ENCODE measurements at regions not wholly inside any gene's neighbourhood (a gene's known extent, or its start where the extent isn't known, plus 50 kb on each side); places are given as distances from the start of the nearest gene placed in this dataset.
A peak's percentile ranks its signal among the peaks of the same experiment; 100 is the strongest.

DNA sequence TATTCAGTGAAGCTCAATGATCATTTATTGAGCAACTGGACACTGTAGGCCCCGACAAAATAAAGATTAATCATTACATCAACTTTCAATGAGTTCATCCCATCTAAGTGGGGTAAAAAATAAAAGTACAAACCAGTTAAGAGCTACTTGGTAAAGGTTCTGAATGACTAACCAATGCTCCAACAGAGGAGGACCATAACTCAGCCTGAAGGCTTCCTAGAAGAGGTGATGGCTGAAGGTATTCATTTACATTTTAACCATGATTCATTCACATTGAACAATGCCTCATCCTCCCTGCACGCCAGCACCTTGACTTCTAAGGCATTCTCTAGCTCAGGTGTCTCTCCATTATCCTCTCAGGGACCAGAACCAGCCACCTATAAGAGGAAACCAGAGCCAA is 201.4 kb downstream of the ZNF462 start:
- Mint-ChIP-seq H3K36me3 (no peaks in the 10 kb centered on the region), H3K4me3 (no peak overlapping the region)

DNA sequence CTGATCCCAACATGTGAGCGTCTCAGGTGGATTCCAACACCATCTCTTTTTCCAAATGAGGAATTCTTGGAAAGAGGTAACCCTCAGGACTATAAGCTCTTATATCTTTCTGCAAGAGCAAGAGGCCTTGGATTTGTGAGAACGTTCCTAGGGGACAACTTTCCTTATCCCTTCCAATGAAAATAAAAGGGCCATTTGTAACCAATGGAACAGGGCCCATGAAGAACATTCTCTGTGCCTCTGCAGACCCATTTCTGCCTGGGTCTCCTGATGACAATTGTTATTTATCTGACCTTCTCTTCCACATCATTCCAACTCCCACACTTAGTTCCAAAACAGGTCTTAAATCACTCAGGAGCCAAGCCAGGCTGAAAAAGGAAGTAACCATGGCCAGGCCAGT is 202.6 kb downstream of the ZNF462 start:
- Histone ChIP-seq H3K4me3 (ENCODE audit: low read length) (no peak overlapping the region), H3K4me1 (ENCODE audit: insufficient read depth, low read length) (no peaks in the 10 kb centered on the region), H3K27ac (ENCODE audit: low read depth, low read length) (no peak overlapping the region), H3K9me3 (ENCODE audit: low read length) (no peaks in the 10 kb centered on the region), H3K27me3 (ENCODE audit: insufficient read depth, low read length, poor library complexity, severe bottlenecking) (no peaks in the 10 kb centered on the region), H3K36me3 (ENCODE audit: insufficient read depth, low read length) (no peaks in the 10 kb centered on the region)
- Mint-ChIP-seq H3K27me3 (peaks cover 0 to 2% of the 10 kb centered on the region in 2 donors), H3K4me1 (no peaks in the 10 kb centered on the region), H3K27ac (no peak overlapping the region), H3K4me3 (no peak overlapping the region), H3K9me3 (no peaks in the 10 kb centered on the region), H3K36me3 (no peaks in the 10 kb centered on the region)
- CTCF ChIA-PET = no interaction called here
- DNase-seq = no peak
- POLR2A ChIA-PET = no interaction called here

More for the DNA sequence above, 201.4 kb downstream of the ZNF462 start:
- Histone ChIP-seq H3K27me3 (ENCODE audit: insufficient read depth, low read length, poor library complexity, severe bottlenecking) (no peaks in the 10 kb centered on the region), H3K9me3 (ENCODE audit: low read length) (no peaks in the 10 kb centered on the region), H3K4me1 (ENCODE audit: insufficient read depth, low read length) (no peaks in the 10 kb centered on the region), H3K27ac (ENCODE audit: low read depth, low read length) (no peak overlapping the region), H3K36me3 (ENCODE audit: insufficient read depth, low read length) (no peaks in the 10 kb centered on the region), H3K4me3 (ENCODE audit: low read length) (no peak overlapping the region)
- no peaks in the 10 kb centered on the region for H3K9me3 Mint-ChIP-seq
- ChIA-PET POLR2A (no interaction called here), CTCF (no interaction called here)
- peaks cover 0 to 2% of the 10 kb centered on the region in 2 donors for H3K27me3 Mint-ChIP-seq
- H3K4me1 Mint-ChIP-seq = no peaks in the 10 kb centered on the region
- H3K27ac Mint-ChIP-seq = no peak overlapping the region
- DNase-seq = no peak

DNA sequence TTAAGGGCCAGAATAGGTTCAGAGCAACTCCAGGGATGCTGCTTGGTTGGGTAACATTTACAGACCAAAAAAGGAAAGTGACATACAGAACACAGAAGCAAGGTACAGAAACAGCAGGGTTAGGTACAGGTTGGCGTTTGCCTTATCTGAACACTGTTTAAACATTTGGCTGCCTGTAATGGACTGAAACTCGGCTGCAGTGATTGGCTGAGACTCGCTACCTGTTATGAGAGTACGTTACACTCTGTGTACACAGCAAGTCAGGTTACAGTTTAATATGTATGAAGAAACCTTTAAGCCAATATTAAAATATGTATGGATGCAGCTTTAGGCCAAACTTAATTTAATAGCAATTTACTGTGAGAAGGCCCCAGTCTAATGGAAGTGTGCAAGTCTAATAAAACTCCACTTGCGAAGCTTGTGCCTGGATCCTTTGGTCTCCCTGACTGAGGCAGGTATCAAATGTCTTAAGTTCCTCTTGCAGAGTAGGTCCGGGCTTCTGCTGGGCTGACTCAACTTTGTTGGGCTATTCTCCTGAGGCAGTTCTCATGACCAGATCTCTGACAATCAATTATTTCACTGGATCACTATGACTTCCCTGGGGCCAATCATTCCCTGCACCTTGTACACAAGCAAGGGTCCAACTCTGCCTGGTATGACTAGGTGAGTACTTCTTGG is 204.9 kb downstream of the ZNF462 start:
- H3K9me3 Mint-ChIP-seq = no peaks in the 10 kb centered on the region
- Histone ChIP-seq H3K36me3 (ENCODE audit: insufficient read depth, low read length) (no peaks in the 10 kb centered on the region), H3K4me3 (ENCODE audit: low read length) (no peak overlapping the region), H3K27ac (ENCODE audit: low read depth, low read length) (no peak overlapping the region), H3K9me3 (ENCODE audit: low read length) (no peaks in the 10 kb centered on the region), H3K4me1 (ENCODE audit: insufficient read depth, low read length) (no peaks in the 10 kb centered on the region), H3K27me3 (ENCODE audit: insufficient read depth, low read length, poor library complexity, severe bottlenecking) (no peaks in the 10 kb centered on the region)
- ChIA-PET POLR2A (no interaction called here), CTCF (no interaction called here)
- H3K4me1 Mint-ChIP-seq = no peaks in the 10 kb centered on the region
- H3K27ac Mint-ChIP-seq = no peak overlapping the region
- no peak for DNase-seq
- H3K36me3 Mint-ChIP-seq = no peaks in the 10 kb centered on the region
- peaks cover 0 to 2% of the 10 kb centered on the region in 2 donors for H3K27me3 Mint-ChIP-seq
- H3K4me3 Mint-ChIP-seq = no peak overlapping the region

DNA sequence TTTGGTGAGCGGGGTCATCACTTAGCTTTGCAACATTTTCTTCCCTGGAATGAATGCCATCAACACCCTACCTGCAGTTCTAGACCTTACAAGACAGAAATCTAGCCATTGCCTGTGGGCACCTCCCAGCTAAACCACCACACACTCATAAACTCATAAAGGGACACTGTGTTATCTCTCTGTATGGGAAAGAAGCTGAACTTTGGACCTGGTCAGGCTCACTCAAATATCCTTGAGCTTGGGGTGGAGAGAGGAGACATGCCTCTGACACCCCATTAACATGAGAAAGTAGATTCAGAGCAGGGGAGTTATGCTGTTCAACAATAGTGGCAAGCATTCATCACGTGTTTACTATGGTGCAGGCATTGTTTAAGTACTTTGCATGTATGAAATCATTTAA is 205.6 kb downstream of the ZNF462 start:
- Mint-ChIP-seq H3K4me1 (no peaks in the 10 kb centered on the region), H3K4me3 (no peak overlapping the region), H3K9me3 (no peaks in the 10 kb centered on the region), H3K36me3 (no peaks in the 10 kb centered on the region), H3K27ac (no peak overlapping the region), H3K27me3 (peaks cover 0 to 2% of the 10 kb centered on the region in 2 donors)
- POLR2A ChIA-PET = no interaction called here
- Histone ChIP-seq H3K27ac (ENCODE audit: low read depth, low read length) (no peak overlapping the region), H3K4me1 (ENCODE audit: insufficient read depth, low read length) (no peaks in the 10 kb centered on the region), H3K4me3 (ENCODE audit: low read length) (no peak overlapping the region), H3K27me3 (ENCODE audit: insufficient read depth, low read length, poor library complexity, severe bottlenecking) (no peaks in the 10 kb centered on the region), H3K9me3 (ENCODE audit: low read length) (no peaks in the 10 kb centered on the region), H3K36me3 (ENCODE audit: insufficient read depth, low read length) (no peaks in the 10 kb centered on the region)
- CTCF ChIA-PET = no interaction called here
- no peak for DNase-seq

GRCh38 chr9:107070586-107070985 is 207.6 kb downstream of the ZNF462 start:
- H3K27me3 ChIP-seq (ENCODE audit: insufficient read depth, low read length, poor library complexity, severe bottlenecking) = no peaks in the 10 kb centered on the region
- H3K4me3 ChIP-seq (ENCODE audit: low read length) = no peak overlapping the region
- no peaks in the 10 kb centered on the region for H3K4me1 ChIP-seq (ENCODE audit: insufficient read depth, low read length)
- no peaks in the 10 kb centered on the region for H3K9me3 ChIP-seq (ENCODE audit: low read length)
- no peak overlapping the region for H3K4me3 Mint-ChIP-seq
- H3K36me3 ChIP-seq (ENCODE audit: insufficient read depth, low read length) = no peaks in the 10 kb centered on the region
- no peaks in the 10 kb centered on the region for H3K27me3 Mint-ChIP-seq
- ChIA-PET CTCF (no interaction called here), POLR2A (no interaction called here)
- no peak for DNase-seq
- no peaks in the 10 kb centered on the region for H3K4me1 Mint-ChIP-seq
- no peak overlapping the region for H3K27ac ChIP-seq (ENCODE audit: low read depth, low read length)
- no peaks in the 10 kb centered on the region for H3K36me3 Mint-ChIP-seq
- H3K27ac Mint-ChIP-seq = no peak overlapping the region
- H3K9me3 Mint-ChIP-seq = no peaks in the 10 kb centered on the region

GRCh38 chr9:107078061-107078460 is 205.0 kb upstream of the RAD23B start:
- Mint-ChIP-seq H3K4me1 (no peaks in the 10 kb centered on the region), H3K4me3 (no peak overlapping the region), H3K27ac (no peak overlapping the region), H3K36me3 (no peaks in the 10 kb centered on the region), H3K27me3 (peaks cover 0 to 6% of the 10 kb centered on the region in 2 donors), H3K9me3 (peaks cover 0 to 4% (median 0%) of the 10 kb centered on the region in 5 donors)
- no peak overlapping the region for H3K27ac ChIP-seq (ENCODE audit: low read depth, low read length)
- CTCF ChIA-PET = no interaction called here
- DNase-seq = no peak
- POLR2A ChIA-PET = no interaction called here
- no peak overlapping the region for H3K4me3 ChIP-seq (ENCODE audit: low read length)
- H3K9me3 ChIP-seq (ENCODE audit: low read length) = no peaks in the 10 kb centered on the region
- H3K4me1 ChIP-seq (ENCODE audit: insufficient read depth, low read length) = no peaks in the 10 kb centered on the region
- H3K27me3 ChIP-seq (ENCODE audit: insufficient read depth, low read length, poor library complexity, severe bottlenecking) = no peaks in the 10 kb centered on the region
- H3K36me3 ChIP-seq (ENCODE audit: insufficient read depth, low read length) = no peaks in the 10 kb centered on the region

DNA sequence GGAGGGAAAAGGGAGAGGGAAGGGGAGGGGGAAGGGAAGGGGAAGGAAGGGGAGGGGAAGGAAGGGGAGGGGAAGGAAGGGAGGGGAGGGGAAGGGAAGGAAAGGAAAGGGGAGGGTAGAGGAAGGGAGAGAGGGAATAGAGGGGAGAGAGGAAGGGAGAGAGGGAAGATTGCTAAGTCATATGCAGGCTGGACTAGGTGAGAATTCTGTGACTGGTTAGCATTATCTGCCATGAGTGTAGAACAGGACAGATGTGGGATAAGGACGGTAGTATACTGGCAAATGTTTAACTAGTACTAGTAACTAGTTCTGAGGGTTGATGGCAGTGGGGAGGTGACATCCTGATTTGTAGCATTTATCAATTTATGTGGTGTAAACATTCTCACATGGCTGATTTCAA is 203.5 kb upstream of the RAD23B start:
- Mint-ChIP-seq H3K9me3 (peaks cover 0 to 4% (median 0%) of the 10 kb centered on the region in 5 donors), H3K27me3 (peaks cover 2 to 6% of the 10 kb centered on the region in 2 donors), H3K4me1 (no peaks in the 10 kb centered on the region), H3K36me3 (no peaks in the 10 kb centered on the region), H3K27ac (peak overlapping the region in 1 of 8 donors; percentile 17), H3K4me3 (no peak overlapping the region)
- ChIA-PET CTCF (no interaction called here), POLR2A (no interaction called here)
- no peak for DNase-seq
- H3K4me3 ChIP-seq (ENCODE audit: low read length) = no peak overlapping the region
- H3K4me1 ChIP-seq (ENCODE audit: insufficient read depth, low read length) = no peaks in the 10 kb centered on the region
- no peaks in the 10 kb centered on the region for H3K36me3 ChIP-seq (ENCODE audit: insufficient read depth, low read length)
- no peaks in the 10 kb centered on the region for H3K9me3 ChIP-seq (ENCODE audit: low read length)
- no peaks in the 10 kb centered on the region for H3K27me3 ChIP-seq (ENCODE audit: insufficient read depth, low read length, poor library complexity, severe bottlenecking)
- H3K27ac ChIP-seq (ENCODE audit: low read depth, low read length) = no peak overlapping the region

- H3K27ac Mint-ChIP-seq = no peak overlapping the region
- no peaks in the 10 kb centered on the region for H3K9me3 ChIP-seq (ENCODE audit: low read length)
- ChIA-PET POLR2A (no interaction called here), CTCF (no interaction called here)
- no peaks in the 10 kb centered on the region for H3K4me1 Mint-ChIP-seq
- H3K27me3 Mint-ChIP-seq = peaks cover 2 to 6% of the 10 kb centered on the region in 2 donors
- H3K36me3 Mint-ChIP-seq = no peaks in the 10 kb centered on the region
- no peak for DNase-seq
- no peak overlapping the region for H3K27ac ChIP-seq (ENCODE audit: low read depth, low read length)
- no peaks in the 10 kb centered on the region for H3K4me1 ChIP-seq (ENCODE audit: insufficient read depth, low read length)
- no peaks in the 10 kb centered on the region for H3K36me3 ChIP-seq (ENCODE audit: insufficient read depth, low read length)
- H3K9me3 Mint-ChIP-seq = peaks cover 0 to 4% (median 0%) of the 10 kb centered on the region in 5 donors
- H3K27me3 ChIP-seq (ENCODE audit: insufficient read depth, low read length, poor library complexity, severe bottlenecking) = no peaks in the 10 kb centered on the region
- H3K4me3 Mint-ChIP-seq = no peak overlapping the region
- H3K4me3 ChIP-seq (ENCODE audit: low read length) = no peak overlapping the region
Observed at GRCh38 chr9:107080130-107080529, 202.9 kb upstream of the RAD23B start.

DNA sequence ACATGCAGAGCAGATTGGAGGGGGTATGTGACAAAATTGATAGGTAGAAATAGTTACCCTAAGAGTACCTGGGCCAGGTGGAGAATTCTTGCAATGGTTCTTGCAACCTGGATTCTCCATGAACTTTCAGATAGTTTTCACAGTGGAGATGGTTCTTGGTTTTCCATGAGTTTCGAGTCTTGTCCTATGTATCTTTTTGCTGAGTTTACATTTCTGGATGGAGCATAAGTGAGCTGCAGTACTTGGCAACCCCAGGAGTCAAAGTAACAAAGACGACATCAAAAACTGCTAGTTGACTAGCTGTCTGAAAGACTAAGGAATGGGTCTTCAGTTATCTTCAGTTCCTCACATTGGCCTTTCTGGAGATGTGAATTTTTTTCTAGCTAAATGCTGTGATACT is 196.6 kb upstream of the RAD23B start:
- Histone ChIP-seq H3K9me3 (ENCODE audit: low read length) (no peaks in the 10 kb centered on the region), H3K4me3 (ENCODE audit: low read length) (no peak overlapping the region), H3K36me3 (ENCODE audit: insufficient read depth, low read length) (no peaks in the 10 kb centered on the region), H3K27me3 (ENCODE audit: insufficient read depth, low read length, poor library complexity, severe bottlenecking) (no peaks in the 10 kb centered on the region), H3K4me1 (ENCODE audit: insufficient read depth, low read length) (no peaks in the 10 kb centered on the region), H3K27ac (ENCODE audit: low read depth, low read length) (no peak overlapping the region)
- no peak overlapping the region for H3K4me3 Mint-ChIP-seq
- H3K4me1 Mint-ChIP-seq = no peaks in the 10 kb centered on the region
- no peak overlapping the region for H3K27ac Mint-ChIP-seq
- no peaks in the 10 kb centered on the region for H3K36me3 Mint-ChIP-seq
- peaks cover 5 to 17% of the 10 kb centered on the region in 2 donors for H3K27me3 Mint-ChIP-seq
- peaks cover 0 to 2% (median 0%) of the 10 kb centered on the region in 5 donors for H3K9me3 Mint-ChIP-seq
- ChIA-PET CTCF (interaction anchor here (0.9 kb wide), 1 partner anchor 11 kb away, joined by 3 read pairs; no protein-coding TSS in a partner anchor), POLR2A (no interaction called here)
- no peak for DNase-seq

All from CD8-positive, alpha-beta memory T cell (primary cell).